Tibial artery (tissue), 4 donors: ENCODE measurements at regions not wholly inside any gene's neighbourhood (a gene's known extent, or its start where the extent isn't known, plus 50 kb on each side); places are given as distances from the start of the nearest gene placed in this dataset.

Experiments
- DNase-seq, 2 donors: peaks; one replicate each; pipeline ENCODE4 v3.0.0-alpha.2; 2019
- H3K27ac ChIP-seq, 2 donors: fragments of 200-600 bp; sonication (generic) in 1 of 2; 1 replicate in 1 of 2; 2 replicates in 1 of 2; pipeline ENCODE4 v1.5.1; 2018 to 2019; ENCODE audit warnings: mild to moderate bottlenecking in 1 of 2
- H3K27me3 ChIP-seq, 2 donors: fragments of 200-600 bp; sonication (generic) in 1 of 2; one replicate each; pipeline versions ENCODE4 v1.5.1 to v1.6.0; 2016 to 2019
- H3K36me3 ChIP-seq, 3 donors: fragments of 200-600 bp; sonication (generic) in 2 of 3; one replicate each; pipeline ENCODE4 v1.5.1; 2016 to 2019; ENCODE audit warnings: mild to moderate bottlenecking in 2 of 3
- H3K4me1 ChIP-seq, 4 donors: fragments of 200-600 bp; sonication (generic) in 2 of 4; 1 replicate in 3 of 4; 2 replicates in 1 of 4; pipeline ENCODE4 v1.5.1; 2016 to 2019
- H3K4me3 ChIP-seq, 2 donors: fragments of 200-600 bp; sonication (generic) in 1 of 2; 1 replicate in 1 of 2; 2 replicates in 1 of 2; pipeline ENCODE4 v1.5.1; 2018 to 2019; ENCODE audit warnings: mild to moderate bottlenecking in 2 of 2
- H3K9me3 ChIP-seq, 3 donors: fragments of 200-600 bp; sonication (generic) in 1 of 3; one replicate each; pipeline ENCODE4 v1.5.1; 2016 to 2019
- intact Hi-C: fragments of 100-400 bp; cut with DNase I; formaldehyde crosslinking; loops from one replicate; pipeline ENCODE4 v1.15.0; 2023; ENCODE audit warnings: low total_unique reads
- TF ChIP-seq, protein P1 (sequence below), 2 experiments: fragments of 200-600 bp in 1 of 2; fragments of 450-650 bp in 1 of 2; IDR thresholded peaks; one replicate each; pipeline ENCODE4 v1.5.1; 2017 to 2019; ENCODE audit warnings: antibody characterized with exemption in 2 of 2, mild to moderate bottlenecking in 1 of 2, moderate library complexity in 1 of 2

DNA sequence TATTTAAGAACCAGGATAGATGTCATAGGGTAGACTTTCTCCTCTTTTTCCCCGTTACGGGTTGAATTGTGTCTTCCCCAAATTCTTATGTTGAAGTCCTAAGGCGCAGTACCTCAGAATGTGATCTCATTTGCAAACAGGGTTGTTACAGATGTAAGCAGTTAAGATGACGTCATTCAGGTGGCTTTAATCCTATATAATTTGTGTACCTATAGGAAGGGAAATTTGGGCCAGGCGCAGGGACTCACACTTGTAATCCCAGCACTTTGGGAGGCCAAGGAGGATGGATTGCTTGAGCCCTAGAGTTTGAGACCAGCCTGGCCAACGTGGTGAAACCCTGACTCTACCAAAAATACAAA is 99.5 kb upstream of the DHX40 start:
- intact Hi-C loops = no loop called here
- no peak overlapping the region for H3K4me3 ChIP-seq

DNA sequence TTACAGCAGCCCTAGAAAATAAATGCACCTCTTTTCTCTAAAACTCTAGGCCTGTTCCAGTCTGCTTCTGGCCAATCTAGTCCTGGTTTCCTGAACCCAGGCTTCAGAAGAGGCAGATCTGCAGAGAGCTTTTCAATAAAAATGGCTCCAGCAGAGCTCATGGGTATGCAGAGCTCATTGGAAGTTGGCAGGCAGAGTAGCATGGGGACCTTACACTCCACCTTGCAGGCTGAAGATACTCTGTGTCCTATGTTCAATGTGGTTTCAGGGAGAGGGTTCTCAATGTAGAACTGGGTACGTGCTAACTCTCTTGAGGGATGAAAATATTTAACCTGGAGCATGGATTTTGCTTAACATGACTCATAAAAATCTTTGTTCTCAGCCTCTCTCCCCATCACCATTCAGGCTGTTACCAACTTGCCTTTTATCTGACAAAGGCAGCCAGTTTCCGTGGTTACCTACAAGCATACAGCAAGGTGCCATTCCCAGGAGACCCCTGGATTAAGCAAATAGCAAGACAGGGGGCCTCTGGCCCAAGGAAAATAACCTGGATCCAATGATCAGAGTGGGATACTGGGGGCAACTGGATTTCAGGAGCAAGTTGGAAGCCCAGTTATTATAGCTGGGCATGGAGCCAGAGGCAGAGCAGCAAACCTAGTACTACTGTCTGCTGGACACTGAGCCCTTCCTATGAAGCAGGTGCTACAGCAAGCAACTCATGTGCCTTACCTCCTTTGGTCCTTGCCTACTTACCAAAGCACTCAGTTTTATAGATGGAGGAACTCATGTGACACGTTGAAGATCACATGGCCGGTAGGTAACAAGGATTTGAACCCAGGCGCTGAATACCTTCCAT is 98.2 kb upstream of the DHX40 start:
- TF ChIP-seq, protein P1, sequence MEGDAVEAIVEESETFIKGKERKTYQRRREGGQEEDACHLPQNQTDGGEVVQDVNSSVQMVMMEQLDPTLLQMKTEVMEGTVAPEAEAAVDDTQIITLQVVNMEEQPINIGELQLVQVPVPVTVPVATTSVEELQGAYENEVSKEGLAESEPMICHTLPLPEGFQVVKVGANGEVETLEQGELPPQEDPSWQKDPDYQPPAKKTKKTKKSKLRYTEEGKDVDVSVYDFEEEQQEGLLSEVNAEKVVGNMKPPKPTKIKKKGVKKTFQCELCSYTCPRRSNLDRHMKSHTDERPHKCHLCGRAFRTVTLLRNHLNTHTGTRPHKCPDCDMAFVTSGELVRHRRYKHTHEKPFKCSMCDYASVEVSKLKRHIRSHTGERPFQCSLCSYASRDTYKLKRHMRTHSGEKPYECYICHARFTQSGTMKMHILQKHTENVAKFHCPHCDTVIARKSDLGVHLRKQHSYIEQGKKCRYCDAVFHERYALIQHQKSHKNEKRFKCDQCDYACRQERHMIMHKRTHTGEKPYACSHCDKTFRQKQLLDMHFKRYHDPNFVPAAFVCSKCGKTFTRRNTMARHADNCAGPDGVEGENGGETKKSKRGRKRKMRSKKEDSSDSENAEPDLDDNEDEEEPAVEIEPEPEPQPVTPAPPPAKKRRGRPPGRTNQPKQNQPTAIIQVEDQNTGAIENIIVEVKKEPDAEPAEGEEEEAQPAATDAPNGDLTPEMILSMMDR (IDR thresholded peaks at IDR 0.05) = no peak
- intact Hi-C loops = no loop called here
- H3K27me3 ChIP-seq = no peaks in the 10 kb centered on the region

More for the DNA sequence above, 99.5 kb upstream of the DHX40 start:
- no peaks in the 10 kb centered on the region for H3K27me3 ChIP-seq
- no peak for DNase-seq
- H3K36me3 ChIP-seq = no peaks in the 10 kb centered on the region
- no peaks in the 10 kb centered on the region for H3K4me1 ChIP-seq
- H3K9me3 ChIP-seq = no peaks in the 10 kb centered on the region
- no peak overlapping the region for H3K27ac ChIP-seq
- TF ChIP-seq, protein P1 (IDR thresholded peaks at IDR 0.05) = no peak

GRCh38 chr17:59469786-59470485 is 95.5 kb upstream of the DHX40 start:
- Histone ChIP-seq H3K4me3 (no peak overlapping the region), H3K27ac (no peak overlapping the region), H3K4me1 (no peaks in the 10 kb centered on the region), H3K9me3 (no peaks in the 10 kb centered on the region), H3K36me3 (no peaks in the 10 kb centered on the region), H3K27me3 (no peaks in the 10 kb centered on the region)
- intact Hi-C loops = no loop called here
- TF ChIP-seq, protein P1 (IDR thresholded peaks at IDR 0.05) = no peak
- DNase-seq = no peak

More for the DNA sequence above, 98.2 kb upstream of the DHX40 start:
- H3K27ac ChIP-seq = no peak overlapping the region
- no peak for DNase-seq
- no peaks in the 10 kb centered on the region for H3K4me1 ChIP-seq
- no peaks in the 10 kb centered on the region for H3K36me3 ChIP-seq
- H3K4me3 ChIP-seq = no peak overlapping the region
- no peaks in the 10 kb centered on the region for H3K9me3 ChIP-seq

DNA sequence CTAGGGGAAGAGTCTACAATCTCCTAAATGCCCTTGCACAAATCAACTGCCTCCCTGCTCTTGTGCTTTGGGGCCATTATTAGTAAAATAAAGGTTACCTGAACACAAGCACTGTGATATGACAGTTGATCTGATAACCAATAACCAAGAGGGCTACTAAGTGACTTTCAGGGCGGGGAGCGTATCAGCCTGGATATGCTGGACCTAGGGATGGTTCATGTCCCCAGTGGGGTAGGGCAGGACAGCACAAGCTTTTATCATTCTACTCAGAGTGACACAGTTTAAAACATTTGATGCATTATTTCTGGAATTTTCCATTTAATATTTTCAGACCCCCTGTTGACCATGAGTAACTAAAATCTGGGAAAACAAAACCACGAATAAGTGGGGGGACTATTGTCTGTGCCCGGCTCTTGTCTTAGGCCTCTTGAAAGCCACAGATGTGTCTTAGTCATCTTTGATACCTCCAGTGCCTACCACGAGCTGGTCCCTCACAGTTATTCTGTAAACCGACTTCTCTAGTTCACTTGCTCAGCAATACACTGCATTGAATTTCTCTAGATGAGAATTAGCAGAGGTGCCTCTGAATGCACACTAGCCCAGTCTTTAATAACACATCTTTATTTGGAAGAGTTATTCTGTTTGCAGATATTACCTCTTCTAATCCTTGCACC is 94.6 kb upstream of the DHX40 start:
- Histone ChIP-seq H3K4me3 (no peak overlapping the region), H3K4me1 (no peaks in the 10 kb centered on the region), H3K36me3 (no peaks in the 10 kb centered on the region), H3K27ac (no peak overlapping the region), H3K9me3 (no peaks in the 10 kb centered on the region), H3K27me3 (no peaks in the 10 kb centered on the region)
- DNase-seq = no peak
- TF ChIP-seq, protein P1 (IDR thresholded peaks at IDR 0.05) = no peak
- intact Hi-C loops = no loop called here

- no peaks in the 10 kb centered on the region for H3K4me1 ChIP-seq
These were observed 89.0 kb upstream of the DHX40 start for GRCh38 chr17:59476413-59476812.

More at GRCh38 chr17:59476413-59476812, 89.0 kb upstream of the DHX40 start:
- intact Hi-C loops = no loop called here
- H3K4me3 ChIP-seq = no peak overlapping the region
- no peaks in the 10 kb centered on the region for H3K27me3 ChIP-seq
- H3K9me3 ChIP-seq = no peaks in the 10 kb centered on the region
- TF ChIP-seq, protein P1 (IDR thresholded peaks at IDR 0.05) = no peak
- no peak for DNase-seq
- H3K27ac ChIP-seq = no peak overlapping the region
- H3K36me3 ChIP-seq = no peaks in the 10 kb centered on the region
